ENCODE measurements at regions not wholly inside any gene's neighbourhood (a gene's known extent, or its start where the extent isn't known, plus 50 kb on each side); places are given as distances from the start of the nearest gene placed in this dataset.

DNA sequence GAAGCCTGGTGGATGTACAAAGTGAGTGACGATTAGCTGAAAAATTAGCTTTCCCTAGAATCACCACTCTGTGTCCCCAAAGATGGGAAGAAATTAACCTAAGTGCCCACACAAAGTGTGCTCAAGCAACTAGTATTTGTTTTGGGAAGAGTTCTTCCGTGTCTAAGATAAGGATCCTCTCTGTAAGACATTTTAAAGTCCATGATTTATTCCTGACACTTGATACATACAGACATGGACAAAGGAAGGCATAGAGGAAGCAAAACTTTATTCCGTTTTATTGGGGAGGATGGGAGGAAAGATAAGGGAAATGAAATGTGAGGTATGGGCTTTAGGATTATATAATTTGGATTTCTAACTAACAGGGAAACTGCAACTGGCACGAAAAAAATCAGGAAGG, 1772.6 kb downstream of the EFNA5 start:
- TF ChIP-seq, protein P1, sequence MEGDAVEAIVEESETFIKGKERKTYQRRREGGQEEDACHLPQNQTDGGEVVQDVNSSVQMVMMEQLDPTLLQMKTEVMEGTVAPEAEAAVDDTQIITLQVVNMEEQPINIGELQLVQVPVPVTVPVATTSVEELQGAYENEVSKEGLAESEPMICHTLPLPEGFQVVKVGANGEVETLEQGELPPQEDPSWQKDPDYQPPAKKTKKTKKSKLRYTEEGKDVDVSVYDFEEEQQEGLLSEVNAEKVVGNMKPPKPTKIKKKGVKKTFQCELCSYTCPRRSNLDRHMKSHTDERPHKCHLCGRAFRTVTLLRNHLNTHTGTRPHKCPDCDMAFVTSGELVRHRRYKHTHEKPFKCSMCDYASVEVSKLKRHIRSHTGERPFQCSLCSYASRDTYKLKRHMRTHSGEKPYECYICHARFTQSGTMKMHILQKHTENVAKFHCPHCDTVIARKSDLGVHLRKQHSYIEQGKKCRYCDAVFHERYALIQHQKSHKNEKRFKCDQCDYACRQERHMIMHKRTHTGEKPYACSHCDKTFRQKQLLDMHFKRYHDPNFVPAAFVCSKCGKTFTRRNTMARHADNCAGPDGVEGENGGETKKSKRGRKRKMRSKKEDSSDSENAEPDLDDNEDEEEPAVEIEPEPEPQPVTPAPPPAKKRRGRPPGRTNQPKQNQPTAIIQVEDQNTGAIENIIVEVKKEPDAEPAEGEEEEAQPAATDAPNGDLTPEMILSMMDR (IDR thresholded peaks at IDR 0.05; ENCODE audit: low read depth, low read length, missing control alignments): no peak
- H3K4me3 ChIP-seq (replicated peaks; ENCODE audit: low read depth, low read length): no peak overlapping the region
- no peak for DNase-seq (ENCODE audit: extremely low read depth, low read depth)

- TF ChIP-seq, protein P1 (IDR thresholded peaks at IDR 0.05; ENCODE audit: low read depth, low read length, missing control alignments): no peak
- no peak for DNase-seq (ENCODE audit: extremely low read depth, low read depth)
- H3K4me3 ChIP-seq (replicated peaks; ENCODE audit: low read depth, low read length): no peak overlapping the region
These were observed 1785.5 kb downstream of the EFNA5 start for GRCh38 chr5:105885266-105885665.

- TF ChIP-seq, protein P1 (IDR thresholded peaks at IDR 0.05; ENCODE audit: low read depth, low read length, missing control alignments): no peak
- no peak for DNase-seq (ENCODE audit: extremely low read depth, low read depth)
- H3K4me3 ChIP-seq (replicated peaks; ENCODE audit: low read depth, low read length): no peak overlapping the region
These were observed 1787.7 kb downstream of the EFNA5 start for GRCh38 chr5:105882956-105883481.

DNA sequence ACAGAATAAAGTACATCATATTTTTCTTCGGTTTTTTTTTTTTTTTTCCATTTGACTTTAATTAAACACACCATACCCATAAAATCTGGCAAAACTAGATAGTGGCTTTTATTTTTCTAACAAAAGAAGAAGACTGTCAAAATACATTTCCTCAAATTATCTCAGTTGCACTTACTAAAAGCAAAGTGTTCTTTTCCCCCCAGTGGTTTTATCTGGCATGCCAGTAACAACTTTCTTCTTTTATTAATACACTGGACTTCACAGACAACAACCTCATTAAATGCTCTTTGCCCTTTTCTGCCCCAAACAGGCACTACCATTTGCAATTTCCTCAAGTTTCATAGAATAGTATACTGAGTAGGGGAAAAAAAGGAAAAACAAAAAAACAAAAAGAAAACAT, 1792.3 kb downstream of the EFNA5 start:
- H3K4me3 ChIP-seq (replicated peaks; ENCODE audit: low read depth, low read length): no peak overlapping the region
- TF ChIP-seq, protein P1 (IDR thresholded peaks at IDR 0.05; ENCODE audit: low read depth, low read length, missing control alignments): no peak
- DNase-seq (ENCODE audit: extremely low read depth, low read depth): no peak

DNA sequence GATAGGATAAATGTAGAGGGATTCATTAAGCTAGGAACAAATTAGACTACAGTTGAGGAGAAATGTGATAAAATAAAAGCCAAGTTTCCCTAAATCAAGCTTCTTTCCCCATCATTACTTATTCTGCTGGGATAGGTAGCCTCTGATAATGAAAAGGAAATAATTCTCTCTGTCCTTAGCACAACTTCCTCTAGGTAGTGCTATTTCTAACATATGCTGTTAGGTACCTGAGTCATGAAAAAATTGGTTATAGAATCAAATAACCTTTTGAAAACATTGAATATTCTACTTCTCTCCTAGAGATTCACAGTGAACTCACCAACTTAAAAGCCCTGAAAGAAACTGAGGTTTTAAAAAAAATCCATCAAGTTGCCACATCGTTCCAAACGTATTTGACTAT, 1793.1 kb downstream of the EFNA5 start:
- TF ChIP-seq, protein P1 (IDR thresholded peaks at IDR 0.05; ENCODE audit: low read depth, low read length, missing control alignments): no peak
- DNase-seq (ENCODE audit: extremely low read depth, low read depth): no peak
- H3K4me3 ChIP-seq (replicated peaks; ENCODE audit: low read depth, low read length): no peak overlapping the region

GRCh38 chr5:105874316-105874715, 1796.4 kb downstream of the EFNA5 start:
- no peak for DNase-seq (ENCODE audit: extremely low read depth, low read depth)
- TF ChIP-seq, protein P1 (IDR thresholded peaks at IDR 0.05; ENCODE audit: low read depth, low read length, missing control alignments): no peak
- H3K4me3 ChIP-seq (replicated peaks; ENCODE audit: low read depth, low read length): no peak overlapping the region

Data from HFF-Myc (cell line).